LNCaP clone FGC (cell line): ENCODE measurements at regions not wholly inside any gene's neighbourhood (a gene's known extent, or its start where the extent isn't known, plus 50 kb on each side); places are given as distances from the start of the nearest gene placed in this dataset.

Experiments used
- DNase-seq: peaks from one replicate; pipeline ENCODE4 v3.0.0-alpha.2; 2011; ENCODE audit warnings: low read depth
- H3K4me3 ChIP-seq: 2 replicates; pipeline ENCODE4 v1.5.1; 2011; ENCODE audit warnings: mild to moderate bottlenecking, low read depth, low read length, control low read depth
- TF ChIP-seq, protein P1 (sequence below): IDR thresholded peaks from 2 replicates; pipeline ENCODE4 v1.5.1; 2012; ENCODE audit warnings: mild to moderate bottlenecking; ENCODE audit not compliant: control insufficient read depth, insufficient read depth; ENCODE audit errors: extremely low read depth

DNA sequence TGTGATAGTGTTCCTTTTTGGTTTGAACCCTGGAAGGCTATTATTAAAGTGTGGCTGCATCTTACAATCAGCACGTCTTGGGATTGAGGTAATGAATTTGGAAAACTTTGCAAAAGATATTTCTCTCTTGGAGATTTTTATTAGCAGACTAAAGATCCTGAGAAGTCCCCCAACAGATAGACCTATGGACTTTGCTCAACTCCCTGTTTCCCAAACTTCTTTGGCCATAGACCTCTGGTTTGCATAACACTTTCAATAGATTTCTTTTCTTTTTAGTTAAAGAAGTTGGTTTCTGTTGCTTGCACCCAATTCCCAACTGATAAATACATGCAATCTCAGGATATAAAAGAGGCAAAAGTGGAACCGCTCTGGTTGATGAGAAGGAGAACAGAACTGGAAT lies 465.8 kb upstream of the PROK2 start:
- no peak overlapping the region for H3K4me3 ChIP-seq
- DNase-seq: no peak
- TF ChIP-seq, protein P1, sequence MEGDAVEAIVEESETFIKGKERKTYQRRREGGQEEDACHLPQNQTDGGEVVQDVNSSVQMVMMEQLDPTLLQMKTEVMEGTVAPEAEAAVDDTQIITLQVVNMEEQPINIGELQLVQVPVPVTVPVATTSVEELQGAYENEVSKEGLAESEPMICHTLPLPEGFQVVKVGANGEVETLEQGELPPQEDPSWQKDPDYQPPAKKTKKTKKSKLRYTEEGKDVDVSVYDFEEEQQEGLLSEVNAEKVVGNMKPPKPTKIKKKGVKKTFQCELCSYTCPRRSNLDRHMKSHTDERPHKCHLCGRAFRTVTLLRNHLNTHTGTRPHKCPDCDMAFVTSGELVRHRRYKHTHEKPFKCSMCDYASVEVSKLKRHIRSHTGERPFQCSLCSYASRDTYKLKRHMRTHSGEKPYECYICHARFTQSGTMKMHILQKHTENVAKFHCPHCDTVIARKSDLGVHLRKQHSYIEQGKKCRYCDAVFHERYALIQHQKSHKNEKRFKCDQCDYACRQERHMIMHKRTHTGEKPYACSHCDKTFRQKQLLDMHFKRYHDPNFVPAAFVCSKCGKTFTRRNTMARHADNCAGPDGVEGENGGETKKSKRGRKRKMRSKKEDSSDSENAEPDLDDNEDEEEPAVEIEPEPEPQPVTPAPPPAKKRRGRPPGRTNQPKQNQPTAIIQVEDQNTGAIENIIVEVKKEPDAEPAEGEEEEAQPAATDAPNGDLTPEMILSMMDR: no peak

DNA sequence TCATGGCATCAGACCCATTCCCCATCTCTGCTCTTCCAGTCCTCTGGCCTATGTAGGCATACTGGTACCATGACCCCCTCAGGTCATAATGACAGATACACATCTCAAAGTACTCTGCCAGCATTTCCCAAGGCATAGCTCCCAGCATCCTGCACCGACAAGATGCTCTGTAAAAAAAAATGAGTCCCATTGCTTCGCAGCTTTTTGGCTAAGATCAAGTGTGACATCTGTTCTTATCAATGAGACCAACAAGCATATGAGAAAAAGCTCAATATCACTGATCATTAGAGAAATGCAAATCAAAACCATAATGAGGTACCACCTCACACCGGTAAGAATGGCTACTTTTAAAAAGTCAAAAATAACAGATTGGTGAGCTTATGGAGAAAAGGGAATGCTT lies 463.9 kb upstream of the PROK2 start:
- DNase-seq: no peak
- no peak overlapping the region for H3K4me3 ChIP-seq
- TF ChIP-seq, protein P1: no peak

DNA sequence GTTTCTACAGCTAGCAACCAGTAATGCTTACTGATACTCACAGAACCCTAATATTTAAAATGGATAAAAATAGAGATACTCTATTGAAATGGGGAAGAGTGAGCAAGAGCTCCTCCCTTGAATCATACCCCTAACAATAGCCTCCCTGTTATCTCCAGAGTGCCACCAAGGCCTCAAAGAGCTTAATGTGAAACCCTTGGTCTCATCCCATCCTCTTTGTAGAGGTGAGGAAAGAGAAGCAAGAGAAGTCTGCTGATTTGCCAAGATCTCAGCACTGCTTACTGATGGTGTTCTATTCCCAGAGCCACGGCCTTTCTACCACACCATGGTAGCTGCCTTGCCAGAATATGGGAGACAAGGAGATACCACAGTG lies 463.4 kb upstream of the PROK2 start:
- TF ChIP-seq, protein P1: no peak
- H3K4me3 ChIP-seq: no peak overlapping the region
- DNase-seq: no peak

DNA sequence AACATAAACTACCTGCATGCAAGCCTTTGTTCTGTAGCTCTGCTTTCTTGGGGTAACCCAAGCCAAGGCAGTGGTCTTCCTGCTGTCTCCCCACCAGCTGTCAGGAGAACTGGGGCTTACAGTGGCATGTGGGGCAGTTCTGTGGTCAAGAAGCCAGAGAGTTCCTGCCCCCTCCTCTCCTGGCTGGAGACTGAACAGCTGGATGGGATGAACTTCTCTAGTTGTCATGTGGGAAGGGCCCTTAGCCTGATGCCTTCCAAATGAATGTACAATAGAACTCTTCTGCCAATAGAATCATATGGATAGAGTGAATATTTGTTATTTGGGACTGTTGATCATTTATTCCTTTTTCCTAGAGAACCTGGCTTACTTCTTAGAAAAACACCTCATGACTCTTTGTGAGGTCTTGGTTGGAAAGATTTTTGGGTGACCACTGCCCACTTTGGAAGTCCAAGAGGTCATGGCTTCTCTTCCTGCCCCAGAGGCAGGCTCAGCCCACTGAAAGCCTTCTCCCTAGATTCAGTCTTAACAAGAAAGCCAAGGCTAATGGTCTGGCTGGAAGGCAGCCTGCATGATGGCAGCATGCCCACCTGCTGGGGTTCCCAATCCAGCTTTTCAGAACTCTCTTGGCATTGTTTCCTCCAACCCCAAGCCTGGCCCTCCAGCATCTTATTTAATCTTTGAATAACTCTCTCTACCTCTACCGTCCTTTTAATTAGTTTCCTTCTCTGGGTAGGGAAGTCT lies 462.9 kb upstream of the PROK2 start:
- DNase-seq: no peak
- no peak overlapping the region for H3K4me3 ChIP-seq
- TF ChIP-seq, protein P1: no peak

DNA sequence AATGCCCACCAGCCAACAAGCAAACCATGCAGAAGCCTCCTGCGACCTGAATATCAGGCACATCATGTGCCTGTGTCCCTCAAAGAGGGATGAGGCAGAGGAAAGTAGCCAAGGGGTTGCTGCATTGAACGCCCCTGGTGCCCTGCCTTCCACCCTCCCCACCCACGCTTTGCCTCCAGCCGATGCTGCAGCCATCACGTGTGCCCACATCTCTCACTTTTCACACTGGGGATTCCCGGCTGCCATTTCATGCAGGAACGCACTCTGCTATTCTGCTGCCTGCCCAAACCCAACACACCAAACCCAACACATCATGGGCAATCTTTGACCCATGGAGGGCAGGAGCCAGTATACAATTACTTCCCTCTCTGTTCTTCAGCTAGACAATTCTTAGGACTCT lies 462.2 kb upstream of the PROK2 start:
- TF ChIP-seq, protein P1: no peak
- DNase-seq: no peak
- no peak overlapping the region for H3K4me3 ChIP-seq

DNA sequence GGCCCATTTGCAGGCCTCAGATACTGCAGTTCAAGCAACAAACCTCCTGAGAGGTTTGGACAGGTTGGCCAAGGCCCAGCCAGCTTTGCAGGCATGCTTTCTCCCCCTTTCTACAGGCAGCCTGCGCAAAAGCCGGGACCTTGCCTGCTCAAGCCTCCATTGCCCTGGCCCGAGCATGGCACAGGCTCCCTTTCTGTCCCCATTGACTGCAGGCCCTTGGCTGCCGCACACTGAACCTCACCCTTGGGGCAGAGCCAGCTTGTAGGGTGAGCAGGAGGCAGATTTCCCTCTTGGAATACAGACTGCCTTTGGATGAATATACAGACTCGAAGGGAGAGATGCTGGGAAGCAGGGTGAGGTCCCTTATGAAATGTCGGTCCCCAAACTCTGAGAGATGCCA lies 461.7 kb upstream of the PROK2 start:
- TF ChIP-seq, protein P1: no peak
- DNase-seq: no peak
- no peak overlapping the region for H3K4me3 ChIP-seq
